Coronary artery (tissue), 2 donors: ENCODE measurements at regions not wholly inside any gene's neighbourhood (a gene's known extent, or its start where the extent isn't known, plus 50 kb on each side); places are given as distances from the start of the nearest gene placed in this dataset.
"Not testable (repeated sequence)": the region's sequence is repeated elsewhere in the genome, so short reads cannot be mapped to it uniquely, and the experiment has no call there.

Experiments used
- DNase-seq: peaks from one replicate; pipeline ENCODE4 v3.0.0-alpha.2; 2017; ENCODE audit warnings: low spot score
- H3K27ac ChIP-seq, 2 donors: fragments of 200-600 bp; sonication (generic); one replicate each; pipeline ENCODE4 v1.5.1; 2016 to 2019
- H3K4me3 ChIP-seq: fragments of 200-600 bp; sonication (generic); 2 replicates; pipeline ENCODE4 v1.5.1; 2016; ENCODE audit warnings: mild to moderate bottlenecking, moderate library complexity
- CTCF ChIP-seq: fragments of 200-600 bp; sonication (generic); IDR thresholded peaks from one replicate; pipeline ENCODE4 v1.5.1; 2019; ENCODE audit warnings: antibody characterized with exemption

DNA sequence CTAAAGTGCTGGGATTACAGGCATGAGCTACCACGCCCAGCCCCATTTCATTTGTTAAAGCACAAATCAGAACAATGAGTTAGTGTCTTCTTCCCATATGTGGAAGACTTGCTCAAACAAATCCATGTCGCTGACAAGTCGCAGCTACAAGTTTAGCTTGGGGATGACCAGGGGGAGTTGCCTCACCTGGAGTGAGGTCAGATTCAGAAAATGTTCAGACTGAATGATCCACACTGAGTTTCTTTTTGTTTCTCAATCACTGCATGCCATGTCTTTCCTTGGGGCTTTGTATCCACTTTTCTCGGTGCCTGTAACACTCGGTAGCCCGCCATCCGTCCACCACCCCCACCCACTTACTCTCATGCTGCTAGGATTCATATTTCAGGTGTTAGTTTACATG, 437.3 kb upstream of the DYNLRB2 start:
- no peak for TF ChIP-seq CTCF

DNA sequence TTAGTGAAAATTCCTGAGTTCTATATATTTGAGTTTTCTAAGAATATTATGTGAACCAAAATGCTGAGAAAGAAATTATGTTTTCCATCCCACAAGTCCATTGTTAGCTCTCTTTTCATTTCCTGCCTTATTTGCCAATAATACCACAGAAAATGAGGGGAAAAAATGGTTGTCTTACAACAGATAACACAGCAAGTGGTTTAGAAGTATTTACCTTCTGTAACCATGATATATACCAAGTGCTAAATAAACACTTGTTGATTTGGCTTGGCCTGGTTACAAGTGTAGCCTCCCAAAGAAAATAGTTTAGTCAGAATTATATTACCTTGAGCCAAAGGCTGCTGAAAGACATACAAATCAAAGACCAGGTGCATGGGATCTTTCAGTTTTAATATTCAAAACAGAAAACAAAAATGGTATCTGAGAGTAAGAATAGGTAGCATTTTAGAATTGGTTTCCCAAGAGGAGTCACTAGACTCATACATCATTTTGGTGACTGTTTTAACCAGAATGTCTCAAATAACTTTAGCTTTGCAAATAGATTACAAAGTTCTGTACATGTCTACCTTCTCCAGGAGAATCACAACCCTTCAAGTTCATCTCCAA, 439.8 kb upstream of the DYNLRB2 start:
- no peak for DNase-seq
- no peak for TF ChIP-seq CTCF
- H3K27ac ChIP-seq = no peak overlapping the region
- H3K4me3 ChIP-seq = no peak overlapping the region

More for the DNA sequence above, 437.3 kb upstream of the DYNLRB2 start:
- DNase-seq = no peak
- Histone ChIP-seq H3K27ac (no peak overlapping the region), H3K4me3 (no peak overlapping the region)

- H3K4me3 ChIP-seq = no peak overlapping the region
- no peak for DNase-seq
- H3K27ac ChIP-seq = no peak overlapping the region
- TF ChIP-seq CTCF = no peak
Observed at GRCh38 chr16:80100186-80100585, 440.6 kb upstream of the DYNLRB2 start.

DNA sequence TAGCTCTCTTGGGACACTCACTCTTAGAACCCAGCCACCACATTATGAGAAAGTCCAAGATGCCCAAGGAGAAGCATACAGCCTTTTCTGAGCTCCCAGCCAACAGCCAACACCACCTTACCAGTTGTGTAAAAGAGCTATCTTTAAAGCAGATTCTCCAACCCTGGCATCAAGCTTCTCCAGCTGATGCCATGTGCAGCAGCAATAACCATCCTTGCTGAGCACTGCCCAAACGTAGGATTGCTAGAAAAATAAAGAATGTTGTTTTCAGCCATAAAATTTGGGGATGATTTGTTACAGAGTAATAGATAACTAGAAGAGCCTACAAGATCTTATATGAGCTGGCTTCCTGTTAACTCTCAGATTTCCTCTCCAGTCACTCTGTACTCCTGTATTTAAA, 443.7 kb upstream of the DYNLRB2 start:
- no peak for TF ChIP-seq CTCF
- no peak for DNase-seq
- Histone ChIP-seq H3K27ac (no peak overlapping the region), H3K4me3 (no peak overlapping the region)

- no peak for DNase-seq
- Histone ChIP-seq H3K4me3 (no peak overlapping the region), H3K27ac (no peak overlapping the region)
- TF ChIP-seq CTCF = no peak
Observed at GRCh38 chr16:80092681-80093080, 448.1 kb upstream of the DYNLRB2 start.

DNA sequence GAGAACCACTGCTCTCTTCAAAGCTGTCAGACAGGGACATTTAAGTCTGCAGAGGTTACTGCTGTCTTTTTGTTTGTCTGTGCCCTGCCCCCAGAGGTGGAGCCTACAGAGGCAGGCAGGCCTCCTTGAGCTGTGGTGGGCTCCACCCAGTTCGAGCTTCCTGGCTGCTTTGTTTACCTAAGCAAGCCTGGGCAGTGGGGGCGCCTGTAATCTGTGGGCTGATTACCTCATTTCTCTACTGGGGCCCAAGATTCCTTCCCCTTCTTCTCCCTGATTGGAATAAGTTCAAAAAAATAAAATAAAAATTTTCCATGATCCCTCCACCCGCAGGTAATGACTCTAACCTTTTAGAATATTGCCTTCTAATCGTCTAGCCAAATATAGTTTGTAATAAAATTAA, 449.3 kb upstream of the DYNLRB2 start:
- H3K4me3 ChIP-seq, DNase-seq, H3K27ac ChIP-seq: not testable (repeated sequence)

DNA sequence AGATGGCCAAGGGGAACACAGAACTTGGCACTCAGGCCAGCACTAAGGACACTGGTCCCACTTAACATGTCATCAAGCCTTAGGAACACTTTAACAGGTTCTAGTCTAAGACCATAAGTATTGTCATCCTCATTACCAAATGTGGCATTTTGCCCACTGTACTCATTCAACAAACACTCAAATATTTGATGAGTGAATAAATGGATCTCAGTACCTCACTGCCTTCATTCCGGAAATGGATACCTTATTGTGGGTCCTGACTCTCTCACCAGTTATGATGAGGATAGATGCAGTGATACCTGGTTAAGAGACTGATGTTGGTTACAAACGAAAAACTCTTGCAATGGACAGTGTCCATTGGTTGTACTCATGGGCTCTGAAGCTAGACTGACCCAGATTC, 455.2 kb upstream of the DYNLRB2 start:
- no peak overlapping the region for H3K4me3 ChIP-seq
- no peak for DNase-seq
- no peak for TF ChIP-seq CTCF
- H3K27ac ChIP-seq = no peak overlapping the region

GRCh38 chr16:80084614-80085013, 456.2 kb upstream of the DYNLRB2 start:
- TF ChIP-seq CTCF = no peak
- DNase-seq = no peak
- H3K27ac ChIP-seq = no peak overlapping the region
- no peak overlapping the region for H3K4me3 ChIP-seq
